ENCODE measurements at regions not wholly inside any gene's neighbourhood (a gene's known extent, or its start where the extent isn't known, plus 50 kb on each side); places are given as distances from the start of the nearest gene placed in this dataset.
A peak's percentile ranks its signal among the peaks of the same experiment; 100 is the strongest.

DNA sequence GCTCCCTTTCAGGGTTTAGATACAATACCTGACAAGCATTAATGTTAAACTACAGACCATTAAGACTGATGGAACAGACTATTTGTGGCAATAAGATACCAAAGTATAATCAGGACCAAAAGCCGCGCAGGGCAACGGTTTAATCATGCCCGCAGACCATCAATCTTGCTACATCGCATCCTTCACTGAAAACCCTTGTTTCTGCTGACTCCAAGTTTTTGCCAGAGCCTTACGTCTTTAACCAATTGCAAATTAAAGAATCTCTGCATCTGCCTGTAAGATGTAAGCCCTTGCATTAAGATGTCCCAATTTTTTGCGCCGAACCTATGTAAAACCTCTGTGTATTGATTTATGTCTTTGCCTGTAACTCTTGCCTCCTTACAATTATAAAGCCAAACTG, 94.2 kb upstream of the RBBP6 start:
- Histone ChIP-seq H3K9me3 (no peaks in the 10 kb centered on the region), H3K4me1 (no peaks in the 10 kb centered on the region), H3K36me3 (no peaks in the 10 kb centered on the region), H3K27ac (no peak overlapping the region), H3K27me3 (no peaks in the 10 kb centered on the region), H3K4me3 (no peak overlapping the region)
- WGBS, 2 donors: 94% methylated on average over 8 of the region's 8 CpGs
- DNase-seq (no peak), ATAC-seq (ENCODE audit: low FRiP score in 2 of 2) (no peak)
- TF ChIP-seq EP300 (IDR thresholded peaks at IDR 0.05) (no peak), POLR2A (IDR thresholded peaks at IDR 0.05) (no peak), POLR2AphosphoS5 (IDR thresholded peaks at IDR 0.05) (no peak)

DNA sequence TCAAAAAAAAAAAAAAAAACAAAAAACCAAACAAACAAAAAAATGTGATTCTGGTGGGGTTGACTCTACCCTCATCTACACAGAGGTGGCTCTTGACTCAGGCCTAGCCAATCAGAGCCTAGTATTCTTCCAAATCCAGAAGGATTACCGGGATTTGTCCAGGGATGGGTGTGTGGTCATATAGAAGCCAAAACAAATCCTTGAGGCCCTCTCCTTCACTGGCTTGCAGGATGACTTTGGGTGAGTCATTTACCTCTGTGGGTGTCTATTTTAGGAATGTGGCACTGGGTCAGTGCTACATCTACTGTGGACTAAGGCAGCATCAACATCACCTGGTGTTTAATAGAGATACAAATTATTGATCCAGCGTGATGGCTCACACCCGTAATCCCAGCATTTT, 93.2 kb upstream of the RBBP6 start:
- TF ChIP-seq POLR2A (IDR thresholded peaks at IDR 0.05): no peak
- no peak for TF ChIP-seq EP300 (IDR thresholded peaks at IDR 0.05)
- TF ChIP-seq, protein P1, sequence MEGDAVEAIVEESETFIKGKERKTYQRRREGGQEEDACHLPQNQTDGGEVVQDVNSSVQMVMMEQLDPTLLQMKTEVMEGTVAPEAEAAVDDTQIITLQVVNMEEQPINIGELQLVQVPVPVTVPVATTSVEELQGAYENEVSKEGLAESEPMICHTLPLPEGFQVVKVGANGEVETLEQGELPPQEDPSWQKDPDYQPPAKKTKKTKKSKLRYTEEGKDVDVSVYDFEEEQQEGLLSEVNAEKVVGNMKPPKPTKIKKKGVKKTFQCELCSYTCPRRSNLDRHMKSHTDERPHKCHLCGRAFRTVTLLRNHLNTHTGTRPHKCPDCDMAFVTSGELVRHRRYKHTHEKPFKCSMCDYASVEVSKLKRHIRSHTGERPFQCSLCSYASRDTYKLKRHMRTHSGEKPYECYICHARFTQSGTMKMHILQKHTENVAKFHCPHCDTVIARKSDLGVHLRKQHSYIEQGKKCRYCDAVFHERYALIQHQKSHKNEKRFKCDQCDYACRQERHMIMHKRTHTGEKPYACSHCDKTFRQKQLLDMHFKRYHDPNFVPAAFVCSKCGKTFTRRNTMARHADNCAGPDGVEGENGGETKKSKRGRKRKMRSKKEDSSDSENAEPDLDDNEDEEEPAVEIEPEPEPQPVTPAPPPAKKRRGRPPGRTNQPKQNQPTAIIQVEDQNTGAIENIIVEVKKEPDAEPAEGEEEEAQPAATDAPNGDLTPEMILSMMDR (IDR thresholded peaks at IDR 0.05): no peak
- TF ChIP-seq POLR2AphosphoS5 (IDR thresholded peaks at IDR 0.05): no peak
- WGBS, 2 donors: 94 to 95% methylated on average over 3 of the region's 3 CpGs
- H3K4me1 ChIP-seq: no peaks in the 10 kb centered on the region
- H3K27me3 ChIP-seq: no peaks in the 10 kb centered on the region
- ATAC-seq (ENCODE audit: low FRiP score in 2 of 2) (no peak), DNase-seq (no peak)
- no peaks in the 10 kb centered on the region for H3K9me3 ChIP-seq
- H3K4me3 ChIP-seq: no peak overlapping the region
- no peak overlapping the region for H3K27ac ChIP-seq
- no peaks in the 10 kb centered on the region for H3K36me3 ChIP-seq

DNA sequence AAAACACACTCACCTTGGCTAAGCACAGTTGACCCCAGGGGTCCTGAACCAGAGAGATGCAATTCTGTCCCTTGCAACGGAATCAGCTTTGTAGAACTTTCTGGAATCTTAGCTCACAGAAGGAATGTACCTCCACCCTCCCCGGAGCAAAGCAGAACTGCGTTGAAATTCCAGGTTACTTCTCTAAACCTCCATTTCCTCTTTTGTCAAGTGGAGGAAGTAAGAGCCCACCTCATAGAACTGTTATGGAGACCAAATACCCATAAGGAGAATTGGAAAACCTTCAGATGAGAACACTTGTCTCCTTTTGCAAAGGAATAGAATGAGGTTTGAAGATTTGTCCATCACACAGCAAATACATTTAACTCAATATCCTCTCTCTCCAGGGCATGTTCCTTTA, 86.6 kb upstream of the RBBP6 start:
- H3K4me3 ChIP-seq: no peak overlapping the region
- TF ChIP-seq EP300 (IDR thresholded peaks at IDR 0.05): no peak
- DNase-seq: no peak
- WGBS, 2 donors: 47 to 54% methylated on average over 3 of the region's 3 CpGs
- no peaks in the 10 kb centered on the region for H3K9me3 ChIP-seq
- no peaks in the 10 kb centered on the region for H3K27me3 ChIP-seq
- H3K27ac ChIP-seq: no peak overlapping the region
- no peak for ATAC-seq (ENCODE audit: low FRiP score in 2 of 2)
- no peaks in the 10 kb centered on the region for H3K36me3 ChIP-seq
- H3K4me1 ChIP-seq: no peaks in the 10 kb centered on the region

DNA sequence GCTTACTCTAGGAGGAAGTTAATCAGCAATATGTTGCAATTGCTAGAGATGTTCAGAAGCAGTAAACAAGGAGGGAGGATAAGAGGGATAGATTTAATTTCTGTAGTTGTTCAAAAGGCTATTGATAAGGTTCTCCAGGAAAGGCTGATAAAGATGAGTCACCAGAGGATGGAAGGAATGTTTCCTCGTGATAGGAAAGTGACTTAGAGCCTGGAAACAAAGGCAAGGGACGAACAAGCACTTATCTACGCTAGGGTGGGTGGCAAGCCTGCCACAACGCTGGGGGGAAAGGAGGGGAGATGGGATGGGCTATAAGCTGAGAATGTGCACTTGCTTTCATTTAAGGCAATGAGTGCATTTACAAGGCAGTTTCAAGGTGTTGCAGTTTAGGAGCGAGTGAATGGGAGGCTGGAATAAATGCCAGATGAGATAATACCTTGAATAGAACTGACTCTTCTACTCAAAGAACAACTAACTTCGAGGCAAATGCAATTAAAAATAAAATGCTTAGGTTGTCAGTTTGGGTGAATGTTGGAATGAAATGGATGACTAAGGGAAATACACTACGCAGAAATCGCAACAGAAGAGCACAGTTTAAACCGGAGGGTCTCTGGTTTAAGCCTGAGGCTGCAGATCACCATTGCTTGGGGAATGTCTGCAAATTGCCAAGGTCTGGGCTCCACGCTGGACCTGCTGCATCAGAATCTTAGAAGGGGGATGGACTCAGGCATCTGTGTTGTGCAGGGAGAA, 76.0 kb upstream of the RBBP6 start:
- TF ChIP-seq POLR2AphosphoS5 (IDR thresholded peaks at IDR 0.05) (no peak), POLR2A (IDR thresholded peaks at IDR 0.05) (no peak), EP300 (IDR thresholded peaks at IDR 0.05) (no peak)
- TF ChIP-seq, protein P1 (IDR thresholded peaks at IDR 0.05): no peak
- no peak overlapping the region for H3K4me3 ChIP-seq
- ATAC-seq (ENCODE audit: low FRiP score in 2 of 2) (no peak), DNase-seq (no peak)
- H3K36me3 ChIP-seq: no peaks in the 10 kb centered on the region
- no peak overlapping the region for H3K27ac ChIP-seq
- no peaks in the 10 kb centered on the region for H3K9me3 ChIP-seq
- WGBS, 2 donors: 56 to 59% methylated on average over 10 of the region's 10 CpGs
- no peaks in the 10 kb centered on the region for H3K27me3 ChIP-seq
- no peaks in the 10 kb centered on the region for H3K4me1 ChIP-seq

DNA sequence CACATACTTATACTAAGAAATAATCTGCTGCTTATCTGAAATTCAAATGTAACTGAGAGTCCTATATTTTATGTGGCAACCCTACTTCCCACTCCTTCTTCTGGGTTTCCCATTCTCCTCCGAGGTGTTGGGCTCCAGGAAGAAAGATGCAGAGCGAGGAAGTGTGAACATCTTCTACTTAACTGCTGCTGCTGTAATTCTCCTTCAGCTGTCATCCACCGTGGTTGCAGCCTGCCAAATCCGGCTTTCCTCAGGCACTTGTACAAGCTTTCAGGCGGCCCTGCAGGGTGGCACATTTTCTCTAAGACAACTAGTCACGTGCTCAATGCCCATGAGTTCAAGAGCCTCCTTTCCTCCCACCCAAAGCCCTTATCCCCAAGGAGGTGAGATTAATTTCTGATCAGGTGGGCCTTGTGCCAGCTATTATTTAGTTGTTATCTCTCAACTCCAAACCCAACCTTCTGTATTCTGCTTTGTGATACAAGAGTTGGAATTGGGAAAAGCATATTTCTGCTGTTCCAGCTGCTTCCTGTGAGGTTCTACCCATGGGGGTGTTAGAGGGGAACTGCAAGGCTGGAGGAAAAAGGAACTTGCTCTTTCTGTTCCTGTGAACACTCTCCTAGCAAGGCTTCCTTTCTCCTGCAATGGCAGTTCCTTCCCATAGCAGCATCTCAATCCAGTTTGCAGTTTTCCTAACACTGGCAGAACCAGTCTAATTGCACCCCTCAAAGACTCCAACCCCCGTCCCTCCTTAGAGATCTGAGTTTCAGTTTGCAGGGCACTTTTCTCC, 67.6 kb upstream of the RBBP6 start:
- Histone ChIP-seq H3K9me3 (peaks cover 0 to 6% (median 0%) of the 10 kb centered on the region in 4 donors), H3K27me3 (no peaks in the 10 kb centered on the region), H3K4me3 (no peak overlapping the region), H3K36me3 (no peaks in the 10 kb centered on the region), H3K4me1 (no peaks in the 10 kb centered on the region), H3K27ac (no peak overlapping the region)
- 38 to 62% methylated on average over 7 of the region's 7 CpGs for WGBS, 2 donors
- TF ChIP-seq, protein P1 (IDR thresholded peaks at IDR 0.05): no peak
- TF ChIP-seq POLR2A (IDR thresholded peaks at IDR 0.05) (no peak), POLR2AphosphoS5 (IDR thresholded peaks at IDR 0.05) (no peak), EP300 (IDR thresholded peaks at IDR 0.05) (no peak)
- ATAC-seq (ENCODE audit: low FRiP score in 2 of 2) (peak in 1 of 2 donors; percentile 46), DNase-seq (no peak)
